ENCODE measurements at regions not wholly inside any gene's neighbourhood (a gene's known extent, or its start where the extent isn't known, plus 50 kb on each side); places are given as distances from the start of the nearest gene placed in this dataset.

GRCh38 chr12:46453428-46453827 lies 80.9 kb upstream of the SLC38A2 start:
- H3K27me3 Mint-ChIP-seq (ENCODE audit: insufficient read depth) = no peaks in the 10 kb centered on the region
- Histone ChIP-seq H3K9ac (ENCODE audit: extremely low read depth, low read length, poor library complexity, severe bottlenecking) (no peak overlapping the region), H3K27me3 (ENCODE audit: control insufficient read depth, insufficient read depth, low read length, poor library complexity, severe bottlenecking) (no peaks in the 10 kb centered on the region), H3K4me3 (ENCODE audit: low read length) (no peak overlapping the region), H3K36me3 (ENCODE audit: control insufficient read depth, insufficient read depth, low read length) (no peaks in the 10 kb centered on the region), H3K4me1 (ENCODE audit: control insufficient read depth, insufficient read depth, low read length) (peaks cover 13% of the 10 kb centered on the region), H3K27ac (ENCODE audit: low read depth, low read length) (no peak overlapping the region), H3K9me3 (ENCODE audit: control insufficient read depth, low read length) (no peaks in the 10 kb centered on the region)
- H3K36me3 Mint-ChIP-seq (ENCODE audit: low read depth) = no peaks in the 10 kb centered on the region
- H3K9me3 Mint-ChIP-seq = no peaks in the 10 kb centered on the region
- no peak overlapping the region for H3K4me3 Mint-ChIP-seq
- no peak overlapping the region for H3K27ac Mint-ChIP-seq
- WGBS, 2 experiments (ENCODE audit: insufficient coverage in 1 of 2, insufficient read length in 1 of 2) = 94 to 95% methylated on average over 2 to 3 of the region's 3 CpGs
- DNase-seq = no peak
- no peak for TF ChIP-seq CTCF (conservative IDR thresholded peaks at IDR 0.05)
- peaks cover 33% of the 10 kb centered on the region for H3K4me1 Mint-ChIP-seq

GRCh38 chr12:46452776-46453175 lies 80.2 kb upstream of the SLC38A2 start:
- H3K27me3 ChIP-seq (ENCODE audit: control insufficient read depth, insufficient read depth, low read length, poor library complexity, severe bottlenecking) = no peaks in the 10 kb centered on the region
- peaks cover 13% of the 10 kb centered on the region for H3K4me1 ChIP-seq (ENCODE audit: control insufficient read depth, insufficient read depth, low read length)
- H3K9ac ChIP-seq (ENCODE audit: extremely low read depth, low read length, poor library complexity, severe bottlenecking) = no peak overlapping the region
- Mint-ChIP-seq H3K36me3 (ENCODE audit: low read depth) (no peaks in the 10 kb centered on the region), H3K4me3 (no peak overlapping the region), H3K4me1 (peaks cover 33% of the 10 kb centered on the region), H3K27ac (no peak overlapping the region), H3K9me3 (no peaks in the 10 kb centered on the region), H3K27me3 (ENCODE audit: insufficient read depth) (no peaks in the 10 kb centered on the region)
- H3K36me3 ChIP-seq (ENCODE audit: control insufficient read depth, insufficient read depth, low read length) = no peaks in the 10 kb centered on the region
- no peak overlapping the region for H3K4me3 ChIP-seq (ENCODE audit: low read length)
- H3K27ac ChIP-seq (ENCODE audit: low read depth, low read length) = no peak overlapping the region
- 83 to 100% methylated on average over 1 of the region's 1 CpG for WGBS, 2 experiments (ENCODE audit: insufficient coverage in 1 of 2, insufficient read length in 1 of 2)
- no peak for TF ChIP-seq CTCF (conservative IDR thresholded peaks at IDR 0.05)
- H3K9me3 ChIP-seq (ENCODE audit: control insufficient read depth, low read length) = no peaks in the 10 kb centered on the region
- no peak for DNase-seq

GRCh38 chr12:46452061-46452615 lies 79.6 kb upstream of the SLC38A2 start:
- no peak overlapping the region for H3K9ac ChIP-seq (ENCODE audit: extremely low read depth, low read length, poor library complexity, severe bottlenecking)
- H3K9me3 ChIP-seq (ENCODE audit: control insufficient read depth, low read length) = no peaks in the 10 kb centered on the region
- Mint-ChIP-seq H3K4me3 (no peak overlapping the region), H3K4me1 (peaks cover 33% of the 10 kb centered on the region), H3K27ac (no peak overlapping the region), H3K27me3 (ENCODE audit: insufficient read depth) (no peaks in the 10 kb centered on the region), H3K9me3 (no peaks in the 10 kb centered on the region), H3K36me3 (ENCODE audit: low read depth) (no peaks in the 10 kb centered on the region)
- 88% methylated on average over 1 of the region's 3 CpGs; no CpG with 5 or more reads in 1 of the 2 experiments for WGBS, 2 experiments (ENCODE audit: insufficient coverage in 1 of 2, insufficient read length in 1 of 2)
- DNase-seq = no peak
- H3K27me3 ChIP-seq (ENCODE audit: control insufficient read depth, insufficient read depth, low read length, poor library complexity, severe bottlenecking) = no peaks in the 10 kb centered on the region
- no peaks in the 10 kb centered on the region for H3K36me3 ChIP-seq (ENCODE audit: control insufficient read depth, insufficient read depth, low read length)
- no peak for TF ChIP-seq CTCF (conservative IDR thresholded peaks at IDR 0.05)
- H3K4me3 ChIP-seq (ENCODE audit: low read length) = no peak overlapping the region
- H3K27ac ChIP-seq (ENCODE audit: low read depth, low read length) = no peak overlapping the region
- peaks cover 13% of the 10 kb centered on the region for H3K4me1 ChIP-seq (ENCODE audit: control insufficient read depth, insufficient read depth, low read length)
